ENCODE measurements at regions not wholly inside any gene's neighbourhood (a gene's known extent, or its start where the extent isn't known, plus 50 kb on each side); places are given as distances from the start of the nearest gene placed in this dataset.

- TF ChIP-seq CTCF (IDR thresholded peaks at IDR 0.05), result no peak
- TF ChIP-seq JUND (IDR thresholded peaks at IDR 0.05), result no peak
- no peak for TF ChIP-seq REST (IDR thresholded peaks at IDR 0.05; ENCODE audit: low read depth, low read length)
- TF ChIP-seq IRF3 (IDR thresholded peaks at IDR 0.05; ENCODE audit: low read depth, low read length), result no peak
- TF ChIP-seq CHD2 (IDR thresholded peaks at IDR 0.05; ENCODE audit: low read length, partially characterized antibody), result no peak
- no peak for TF ChIP-seq RCOR1 (IDR thresholded peaks at IDR 0.05; ENCODE audit: low read length)
- TF ChIP-seq MAX (IDR thresholded peaks at IDR 0.05; ENCODE audit: low read depth), result no peak
- TF ChIP-seq RXRA (IDR thresholded peaks at IDR 0.05; ENCODE audit: borderline replicate concordance, low read depth), result no peak
- no peak for TF ChIP-seq FOXM1 (IDR thresholded peaks at IDR 0.05; ENCODE audit: low read depth)
- TF ChIP-seq EZH2phosphoT487 (IDR thresholded peaks at IDR 0.05; ENCODE audit: borderline replicate concordance, low read depth), result no peak
These were observed 262.4 kb upstream of the SLC14A2 start for GRCh38 chr18:45352874-45353273.

All from SK-N-SH (cell line).